ENCODE measurements at regions not wholly inside any gene's neighbourhood (a gene's known extent, or its start where the extent isn't known, plus 50 kb on each side); places are given as distances from the start of the nearest gene placed in this dataset.

- DNase-seq (ENCODE audit: low read depth), result no peak
- H3K4me3 ChIP-seq (ENCODE audit: low read length), result no peak overlapping the region
- no peaks in the 10 kb centered on the region for H3K9me3 ChIP-seq (ENCODE audit: control insufficient read depth, low read length)
- no peak overlapping the region for H3K9ac ChIP-seq (ENCODE audit: low read length)
- H3K4me1 ChIP-seq (ENCODE audit: control insufficient read depth, insufficient read depth, low read length), result no peaks in the 10 kb centered on the region
- H3K36me3 ChIP-seq (ENCODE audit: control insufficient read depth, insufficient read depth, low read length, severe bottlenecking), result no peaks in the 10 kb centered on the region
- H3K27me3 ChIP-seq (replicated peaks; ENCODE audit: control insufficient read depth, insufficient read depth, low read length), result no peaks in the 10 kb centered on the region
Measured at GRCh38 chr15:23954931-23955330, 267.8 kb upstream of the NDN start.

- Histone ChIP-seq H3K9ac (ENCODE audit: low read length) (no peak overlapping the region), H3K4me3 (ENCODE audit: low read length) (no peak overlapping the region), H3K4me1 (ENCODE audit: control insufficient read depth, insufficient read depth, low read length) (no peaks in the 10 kb centered on the region), H3K36me3 (ENCODE audit: control insufficient read depth, insufficient read depth, low read length, severe bottlenecking) (no peaks in the 10 kb centered on the region), H3K9me3 (ENCODE audit: control insufficient read depth, low read length) (peaks cover 6% of the 10 kb centered on the region), H3K27me3 (replicated peaks; ENCODE audit: control insufficient read depth, insufficient read depth, low read length) (no peaks in the 10 kb centered on the region)
- no peak for DNase-seq (ENCODE audit: low read depth)
Measured at GRCh38 chr15:23983500-23984259, 296.6 kb upstream of the NDN start.

- H3K36me3 ChIP-seq (ENCODE audit: control insufficient read depth, insufficient read depth, low read length, severe bottlenecking), result no peaks in the 10 kb centered on the region
- no peaks in the 10 kb centered on the region for H3K27me3 ChIP-seq (replicated peaks; ENCODE audit: control insufficient read depth, insufficient read depth, low read length)
Measured at GRCh38 chr15:23994273-23994672, 307.2 kb upstream of the NDN start.

GRCh38 chr15:23998056-23998455 is 311.0 kb upstream of the NDN start:
- H3K9me3 ChIP-seq (ENCODE audit: control insufficient read depth, low read length), result peaks cover 17% of the 10 kb centered on the region
- H3K9ac ChIP-seq (ENCODE audit: low read length), result no peak overlapping the region
- no peak for DNase-seq (ENCODE audit: low read depth)

More at GRCh38 chr15:23994273-23994672, 307.2 kb upstream of the NDN start:
- H3K9ac ChIP-seq (ENCODE audit: low read length), result no peak overlapping the region
- no peak overlapping the region for H3K4me3 ChIP-seq (ENCODE audit: low read length)
- no peaks in the 10 kb centered on the region for H3K4me1 ChIP-seq (ENCODE audit: control insufficient read depth, insufficient read depth, low read length)
- no peak for DNase-seq (ENCODE audit: low read depth)
- H3K9me3 ChIP-seq (ENCODE audit: control insufficient read depth, low read length), result peaks cover 17% of the 10 kb centered on the region

GRCh38 chr15:24008476-24008875 is 321.4 kb upstream of the NDN start:
- no peak overlapping the region for H3K4me3 ChIP-seq (ENCODE audit: low read length)
- H3K9ac ChIP-seq (ENCODE audit: low read length), result no peak overlapping the region
- H3K4me1 ChIP-seq (ENCODE audit: control insufficient read depth, insufficient read depth, low read length), result no peaks in the 10 kb centered on the region
- no peak for DNase-seq (ENCODE audit: low read depth)
- peaks cover 8% of the 10 kb centered on the region for H3K9me3 ChIP-seq (ENCODE audit: control insufficient read depth, low read length)
- no peaks in the 10 kb centered on the region for H3K36me3 ChIP-seq (ENCODE audit: control insufficient read depth, insufficient read depth, low read length, severe bottlenecking)
- H3K27me3 ChIP-seq (replicated peaks; ENCODE audit: control insufficient read depth, insufficient read depth, low read length), result no peaks in the 10 kb centered on the region

More at GRCh38 chr15:23998056-23998455, 311.0 kb upstream of the NDN start:
- no peaks in the 10 kb centered on the region for H3K4me1 ChIP-seq (ENCODE audit: control insufficient read depth, insufficient read depth, low read length)
- no peaks in the 10 kb centered on the region for H3K27me3 ChIP-seq (replicated peaks; ENCODE audit: control insufficient read depth, insufficient read depth, low read length)
- H3K4me3 ChIP-seq (ENCODE audit: low read length), result no peak overlapping the region
- no peaks in the 10 kb centered on the region for H3K36me3 ChIP-seq (ENCODE audit: control insufficient read depth, insufficient read depth, low read length, severe bottlenecking)

GRCh38 chr15:24017470-24017869 is 330.4 kb upstream of the NDN start:
- Histone ChIP-seq H3K9ac (ENCODE audit: low read length) (no peak overlapping the region), H3K4me3 (ENCODE audit: low read length) (no peak overlapping the region), H3K36me3 (ENCODE audit: control insufficient read depth, insufficient read depth, low read length, severe bottlenecking) (no peaks in the 10 kb centered on the region), H3K27me3 (replicated peaks; ENCODE audit: control insufficient read depth, insufficient read depth, low read length) (no peaks in the 10 kb centered on the region), H3K4me1 (ENCODE audit: control insufficient read depth, insufficient read depth, low read length) (no peaks in the 10 kb centered on the region), H3K9me3 (ENCODE audit: control insufficient read depth, low read length) (peaks cover 2% of the 10 kb centered on the region)
- DNase-seq (ENCODE audit: low read depth), result no peak

GRCh38 chr15:24039683-24040082 is 352.6 kb upstream of the NDN start:
- Histone ChIP-seq H3K9me3 (ENCODE audit: control insufficient read depth, low read length) (no peaks in the 10 kb centered on the region), H3K27me3 (replicated peaks; ENCODE audit: control insufficient read depth, insufficient read depth, low read length) (no peaks in the 10 kb centered on the region), H3K4me1 (ENCODE audit: control insufficient read depth, insufficient read depth, low read length) (no peaks in the 10 kb centered on the region), H3K36me3 (ENCODE audit: control insufficient read depth, insufficient read depth, low read length, severe bottlenecking) (no peaks in the 10 kb centered on the region), H3K9ac (ENCODE audit: low read length) (no peak overlapping the region), H3K4me3 (ENCODE audit: low read length) (no peak overlapping the region)
- DNase-seq (ENCODE audit: low read depth), result no peak

GRCh38 chr15:24054547-24055245 is 367.6 kb upstream of the NDN start:
- no peaks in the 10 kb centered on the region for H3K9me3 ChIP-seq (ENCODE audit: control insufficient read depth, low read length)
- no peaks in the 10 kb centered on the region for H3K27me3 ChIP-seq (replicated peaks; ENCODE audit: control insufficient read depth, insufficient read depth, low read length)
- no peaks in the 10 kb centered on the region for H3K4me1 ChIP-seq (ENCODE audit: control insufficient read depth, insufficient read depth, low read length)
- H3K4me3 ChIP-seq (ENCODE audit: low read length), result no peak overlapping the region
- H3K9ac ChIP-seq (ENCODE audit: low read length), result no peak overlapping the region
- H3K36me3 ChIP-seq (ENCODE audit: control insufficient read depth, insufficient read depth, low read length, severe bottlenecking), result no peaks in the 10 kb centered on the region
- DNase-seq (ENCODE audit: low read depth), result no peak

GRCh38 chr15:24067733-24068501 is 380.8 kb upstream of the NDN start:
- no peak for DNase-seq (ENCODE audit: low read depth)
- no peaks in the 10 kb centered on the region for H3K9me3 ChIP-seq (ENCODE audit: control insufficient read depth, low read length)
- no peaks in the 10 kb centered on the region for H3K36me3 ChIP-seq (ENCODE audit: control insufficient read depth, insufficient read depth, low read length, severe bottlenecking)
- H3K9ac ChIP-seq (ENCODE audit: low read length), result no peak overlapping the region
- H3K4me1 ChIP-seq (ENCODE audit: control insufficient read depth, insufficient read depth, low read length), result no peaks in the 10 kb centered on the region
- H3K27me3 ChIP-seq (replicated peaks; ENCODE audit: control insufficient read depth, insufficient read depth, low read length), result no peaks in the 10 kb centered on the region
- H3K4me3 ChIP-seq (ENCODE audit: low read length), result no peak overlapping the region

GRCh38 chr15:24075420-24076089 is 388.4 kb upstream of the NDN start:
- Histone ChIP-seq H3K4me1 (ENCODE audit: control insufficient read depth, insufficient read depth, low read length) (no peaks in the 10 kb centered on the region), H3K9ac (ENCODE audit: low read length) (no peak overlapping the region), H3K4me3 (ENCODE audit: low read length) (no peak overlapping the region), H3K27me3 (replicated peaks; ENCODE audit: control insufficient read depth, insufficient read depth, low read length) (no peaks in the 10 kb centered on the region), H3K9me3 (ENCODE audit: control insufficient read depth, low read length) (peaks cover 8% of the 10 kb centered on the region), H3K36me3 (ENCODE audit: control insufficient read depth, insufficient read depth, low read length, severe bottlenecking) (no peaks in the 10 kb centered on the region)
- no peak for DNase-seq (ENCODE audit: low read depth)

Measured in adipocyte (in vitro differentiated cells).